ENCODE measurements at regions not wholly inside any gene's neighbourhood (a gene's known extent, or its start where the extent isn't known, plus 50 kb on each side); places are given as distances from the start of the nearest gene placed in this dataset.

DNA sequence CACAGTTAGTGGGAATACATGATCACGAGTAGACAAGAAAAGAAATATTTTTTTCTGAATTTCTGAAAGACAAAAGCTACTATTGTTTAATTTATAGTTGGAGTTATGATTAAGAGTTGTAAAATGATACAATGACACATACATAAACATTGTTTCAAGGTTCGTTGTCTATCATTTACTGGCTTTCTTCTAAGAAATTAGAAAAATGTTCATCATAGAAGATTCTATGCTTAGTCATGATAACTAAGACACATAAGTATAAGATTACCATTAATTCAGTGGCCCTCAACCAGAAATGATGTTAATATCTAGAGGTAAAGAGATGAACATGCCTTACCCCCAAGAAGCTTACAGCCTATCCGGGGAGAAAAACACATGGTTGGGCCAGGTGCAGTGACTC, 1832.8 kb upstream of the PRR20A start:
- TF ChIP-seq, protein P1, sequence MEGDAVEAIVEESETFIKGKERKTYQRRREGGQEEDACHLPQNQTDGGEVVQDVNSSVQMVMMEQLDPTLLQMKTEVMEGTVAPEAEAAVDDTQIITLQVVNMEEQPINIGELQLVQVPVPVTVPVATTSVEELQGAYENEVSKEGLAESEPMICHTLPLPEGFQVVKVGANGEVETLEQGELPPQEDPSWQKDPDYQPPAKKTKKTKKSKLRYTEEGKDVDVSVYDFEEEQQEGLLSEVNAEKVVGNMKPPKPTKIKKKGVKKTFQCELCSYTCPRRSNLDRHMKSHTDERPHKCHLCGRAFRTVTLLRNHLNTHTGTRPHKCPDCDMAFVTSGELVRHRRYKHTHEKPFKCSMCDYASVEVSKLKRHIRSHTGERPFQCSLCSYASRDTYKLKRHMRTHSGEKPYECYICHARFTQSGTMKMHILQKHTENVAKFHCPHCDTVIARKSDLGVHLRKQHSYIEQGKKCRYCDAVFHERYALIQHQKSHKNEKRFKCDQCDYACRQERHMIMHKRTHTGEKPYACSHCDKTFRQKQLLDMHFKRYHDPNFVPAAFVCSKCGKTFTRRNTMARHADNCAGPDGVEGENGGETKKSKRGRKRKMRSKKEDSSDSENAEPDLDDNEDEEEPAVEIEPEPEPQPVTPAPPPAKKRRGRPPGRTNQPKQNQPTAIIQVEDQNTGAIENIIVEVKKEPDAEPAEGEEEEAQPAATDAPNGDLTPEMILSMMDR (IDR thresholded peaks at IDR 0.05; ENCODE audit: unreplicated experiment): no peak
- POLR2A ChIA-PET: no interaction called here
- intact Hi-C loops (cut with micrococcal nuclease): no loop called here
- H3K36me3 Mint-ChIP-seq (ENCODE audit: insufficient read depth, unreplicated experiment): no peaks in the 10 kb centered on the region
- H3K4me1 Mint-ChIP-seq (ENCODE audit: insufficient read depth, unreplicated experiment): no peaks in the 10 kb centered on the region
- DNase-seq (ENCODE audit: unreplicated experiment): no peak
- H3K27ac Mint-ChIP-seq (ENCODE audit: low read depth, unreplicated experiment): no peak overlapping the region
- no TSS peak for BruUV-seq (replicated peaks)
- CTCF ChIA-PET: no interaction called here
- H3K9me3 Mint-ChIP-seq (ENCODE audit: unreplicated experiment): no peaks in the 10 kb centered on the region
- H3K4me3 Mint-ChIP-seq (ENCODE audit: unreplicated experiment): no peak overlapping the region
- H3K27me3 Mint-ChIP-seq (ENCODE audit: insufficient read depth, unreplicated experiment): peaks cover 10% of the 10 kb centered on the region

DNA sequence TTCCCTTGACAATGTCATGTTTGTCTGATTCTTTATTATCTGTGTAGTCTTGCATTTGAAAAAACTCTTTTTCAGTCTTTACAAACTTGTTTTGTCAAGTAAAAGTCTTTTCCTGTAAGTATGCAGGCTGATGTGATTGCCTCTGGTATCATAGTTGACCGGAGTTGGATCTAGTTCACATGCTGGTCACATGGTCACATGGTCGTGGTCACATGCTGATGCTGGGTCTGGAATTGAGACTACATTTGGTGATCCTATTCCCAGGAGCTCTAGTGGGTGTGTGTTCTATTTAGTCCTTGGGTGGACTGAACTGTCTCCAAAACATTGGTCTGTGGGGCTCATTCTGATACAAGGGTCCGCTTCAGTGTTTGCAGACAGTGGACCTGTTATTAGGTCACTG, 1798.8 kb upstream of the PRR20A start:
- no peaks in the 10 kb centered on the region for H3K36me3 Mint-ChIP-seq (ENCODE audit: insufficient read depth, unreplicated experiment)
- H3K27ac Mint-ChIP-seq (ENCODE audit: low read depth, unreplicated experiment): no peak overlapping the region
- CTCF ChIA-PET: interaction anchor here (0.6 kb wide), 1 partner anchor 1563 kb away, joined by 3 read pairs; no protein-coding TSS in a partner anchor
- TF ChIP-seq, protein P1 (IDR thresholded peaks at IDR 0.05; ENCODE audit: unreplicated experiment): no peak
- no peaks in the 10 kb centered on the region for H3K4me1 Mint-ChIP-seq (ENCODE audit: insufficient read depth, unreplicated experiment)
- BruUV-seq (replicated peaks): no TSS peak
- intact Hi-C loops (cut with micrococcal nuclease): no loop called here
- no peak for DNase-seq (ENCODE audit: unreplicated experiment)
- no peak overlapping the region for H3K4me3 Mint-ChIP-seq (ENCODE audit: unreplicated experiment)
- POLR2A ChIA-PET: no interaction called here
- no peaks in the 10 kb centered on the region for H3K27me3 Mint-ChIP-seq (ENCODE audit: insufficient read depth, unreplicated experiment)
- H3K9me3 Mint-ChIP-seq (ENCODE audit: unreplicated experiment): no peaks in the 10 kb centered on the region

DNA sequence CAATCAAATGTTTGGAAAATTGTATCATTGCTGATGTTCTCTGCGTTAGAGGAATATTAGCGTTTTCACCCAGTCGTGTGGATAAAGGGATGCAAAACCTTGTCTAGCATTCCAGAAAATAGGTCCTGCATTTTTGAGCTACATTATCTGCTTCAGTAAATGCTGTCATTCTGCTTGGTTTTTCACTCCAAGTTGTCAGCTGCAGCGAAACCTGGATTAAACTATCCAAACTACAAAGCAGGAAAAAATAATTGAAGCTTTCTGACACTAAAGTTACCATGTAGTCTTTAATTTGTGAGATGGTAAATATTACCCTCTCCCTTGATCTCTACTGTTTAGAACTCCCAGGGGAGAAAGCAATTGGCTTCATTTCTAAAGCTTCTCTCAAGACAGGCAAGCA, 1795.5 kb upstream of the PRR20A start:
- Mint-ChIP-seq H3K4me1 (ENCODE audit: insufficient read depth, unreplicated experiment) (no peaks in the 10 kb centered on the region), H3K4me3 (ENCODE audit: unreplicated experiment) (no peak overlapping the region), H3K9me3 (ENCODE audit: unreplicated experiment) (no peaks in the 10 kb centered on the region), H3K27ac (ENCODE audit: low read depth, unreplicated experiment) (no peak overlapping the region), H3K27me3 (ENCODE audit: insufficient read depth, unreplicated experiment) (no peaks in the 10 kb centered on the region), H3K36me3 (ENCODE audit: insufficient read depth, unreplicated experiment) (no peaks in the 10 kb centered on the region)
- TF ChIP-seq, protein P1 (IDR thresholded peaks at IDR 0.05; ENCODE audit: unreplicated experiment): no peak
- ChIA-PET POLR2A (no interaction called here), CTCF (no interaction called here)
- DNase-seq (ENCODE audit: unreplicated experiment): no peak
- intact Hi-C loops (cut with micrococcal nuclease): no loop called here
- no TSS peak for BruUV-seq (replicated peaks)

DNA sequence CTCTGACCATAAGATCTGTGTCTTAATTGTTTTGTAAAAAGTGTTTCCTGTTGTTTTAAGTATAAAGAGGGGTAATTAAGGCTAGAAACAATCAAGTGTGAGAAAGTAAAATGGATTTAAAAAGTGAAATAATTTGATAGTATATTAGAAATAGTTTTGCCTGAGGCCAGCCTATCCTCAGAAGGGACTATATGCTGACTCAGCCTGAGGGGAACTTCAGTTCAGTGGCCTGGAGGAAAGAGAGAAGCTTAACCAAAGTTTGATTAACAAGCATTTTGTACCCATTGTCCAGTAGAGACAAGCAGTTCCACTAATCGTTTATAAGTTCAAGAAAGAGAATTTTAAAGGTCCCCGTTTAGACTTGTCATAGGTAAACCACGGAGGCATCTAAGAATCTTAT, 1793.2 kb upstream of the PRR20A start:
- H3K4me3 Mint-ChIP-seq (ENCODE audit: unreplicated experiment): no peak overlapping the region
- no peaks in the 10 kb centered on the region for H3K4me1 Mint-ChIP-seq (ENCODE audit: insufficient read depth, unreplicated experiment)
- DNase-seq (ENCODE audit: unreplicated experiment): no peak
- CTCF ChIA-PET: interaction anchor here (1.0 kb wide), 1 partner anchor 19 kb away, joined by 3 read pairs; no protein-coding TSS in a partner anchor
- H3K36me3 Mint-ChIP-seq (ENCODE audit: insufficient read depth, unreplicated experiment): no peaks in the 10 kb centered on the region
- no peaks in the 10 kb centered on the region for H3K27me3 Mint-ChIP-seq (ENCODE audit: insufficient read depth, unreplicated experiment)
- BruUV-seq (replicated peaks): no TSS peak
- TF ChIP-seq, protein P1 (IDR thresholded peaks at IDR 0.05; ENCODE audit: unreplicated experiment): no peak
- POLR2A ChIA-PET: no interaction called here
- no peak overlapping the region for H3K27ac Mint-ChIP-seq (ENCODE audit: low read depth, unreplicated experiment)
- intact Hi-C loops (cut with micrococcal nuclease): no loop called here
- no peaks in the 10 kb centered on the region for H3K9me3 Mint-ChIP-seq (ENCODE audit: unreplicated experiment)

All from MCF 10A (cell line).